IPS DF 4.7 (cell line): ENCODE measurements at regions not wholly inside any gene's neighbourhood (a gene's known extent, or its start where the extent isn't known, plus 50 kb on each side); places are given as distances from the start of the nearest gene placed in this dataset.
"Not testable (repeated sequence)": the region's sequence is repeated elsewhere in the genome, so short reads cannot be mapped to it uniquely, and the experiment has no call there.

Experiments
- DNase-seq: peaks from one replicate; pipeline ENCODE4 v3.0.0-alpha.2; 2013; ENCODE audit warnings: low spot score; ENCODE audit errors: extremely low read depth

- DNase-seq = no peak
Measured at GRCh38 chr3:166688665-166689064, 691.4 kb downstream of the ZBBX start.

- no peak for DNase-seq
Measured at GRCh38 chr3:166685246-166685645, 694.9 kb downstream of the ZBBX start.

- not testable (repeated sequence) for DNase-seq
Measured at GRCh38 chr3:166684077-166684476, 696.0 kb downstream of the ZBBX start.

GRCh38 chr3:166669781-166670180 lies 710.3 kb downstream of the ZBBX start:
- no peak for DNase-seq

GRCh38 chr3:166663194-166663593 lies 716.9 kb downstream of the ZBBX start:
- no peak for DNase-seq

- DNase-seq = no peak
Measured at GRCh38 chr3:166661621-166662020, 718.5 kb downstream of the ZBBX start.

- DNase-seq = no peak
Measured at GRCh38 chr3:166660962-166661361, 719.1 kb downstream of the ZBBX start.

- DNase-seq = no peak
Measured at GRCh38 chr3:166637984-166638530, 742.0 kb downstream of the ZBBX start.

- no peak for DNase-seq
Measured at GRCh38 chr3:166634091-166634746, 745.9 kb downstream of the ZBBX start.

GRCh38 chr3:166630190-166630589 lies 749.9 kb downstream of the ZBBX start:
- DNase-seq = no peak

- DNase-seq = no peak
Measured at GRCh38 chr3:166613365-166613764, 766.7 kb downstream of the ZBBX start.

- not testable (repeated sequence) for DNase-seq
Measured at GRCh38 chr3:166612761-166613160, 767.3 kb downstream of the ZBBX start.

GRCh38 chr3:166607933-166608521 lies 770.8 kb upstream of the BCHE start:
- DNase-seq = no peak

GRCh38 chr3:166606988-166607387 lies 769.8 kb upstream of the BCHE start:
- DNase-seq = no peak

- no peak for DNase-seq
Measured at GRCh38 chr3:166593776-166594175, 756.6 kb upstream of the BCHE start.

GRCh38 chr3:166582236-166582635 lies 745.0 kb upstream of the BCHE start:
- DNase-seq = no peak

- no peak for DNase-seq
Measured at GRCh38 chr3:166580561-166580960, 743.3 kb upstream of the BCHE start.

- no peak for DNase-seq
Measured at GRCh38 chr3:166575161-166575560, 737.9 kb upstream of the BCHE start.

GRCh38 chr3:166571686-166572085 lies 734.5 kb upstream of the BCHE start:
- DNase-seq = not testable (repeated sequence)

- DNase-seq = no peak
Measured at GRCh38 chr3:166570102-166570501, 732.9 kb upstream of the BCHE start.

GRCh38 chr3:166569589-166569988 lies 732.4 kb upstream of the BCHE start:
- DNase-seq = no peak

- DNase-seq = no peak
Measured at GRCh38 chr3:166560253-166560652, 723.0 kb upstream of the BCHE start.

GRCh38 chr3:166556955-166557354 lies 719.7 kb upstream of the BCHE start:
- no peak for DNase-seq
